ENCODE measurements at regions not wholly inside any gene's neighbourhood (a gene's known extent, or its start where the extent isn't known, plus 50 kb on each side); places are given as distances from the start of the nearest gene placed in this dataset.

- TF ChIP-seq CTCF (IDR thresholded peaks at IDR 0.05) (no peak), POLR2A (IDR thresholded peaks at IDR 0.05) (no peak), POLR2AphosphoS5 (IDR thresholded peaks at IDR 0.05) (no peak)
Measured at GRCh38 chr1:191388283-191388682, 770.0 kb upstream of the RGS18 start.
